ENCODE measurements at regions not wholly inside any gene's neighbourhood (a gene's known extent, or its start where the extent isn't known, plus 50 kb on each side); places are given as distances from the start of the nearest gene placed in this dataset.
A peak's percentile ranks its signal among the peaks of the same experiment; 100 is the strongest.

- H3K4me3 ChIP-seq (ENCODE audit: low read depth, low read length), result no peak overlapping the region
- TF ChIP-seq POLR2A (IDR thresholded peaks at IDR 0.05; ENCODE audit: extremely low read depth, insufficient read length) (no peak), MAX (IDR thresholded peaks at IDR 0.05; ENCODE audit: low read depth, low read length) (no peak), MYC (IDR thresholded peaks at IDR 0.05; ENCODE audit: low read depth, low read length) (no peak)
- TF ChIP-seq, protein P1, sequence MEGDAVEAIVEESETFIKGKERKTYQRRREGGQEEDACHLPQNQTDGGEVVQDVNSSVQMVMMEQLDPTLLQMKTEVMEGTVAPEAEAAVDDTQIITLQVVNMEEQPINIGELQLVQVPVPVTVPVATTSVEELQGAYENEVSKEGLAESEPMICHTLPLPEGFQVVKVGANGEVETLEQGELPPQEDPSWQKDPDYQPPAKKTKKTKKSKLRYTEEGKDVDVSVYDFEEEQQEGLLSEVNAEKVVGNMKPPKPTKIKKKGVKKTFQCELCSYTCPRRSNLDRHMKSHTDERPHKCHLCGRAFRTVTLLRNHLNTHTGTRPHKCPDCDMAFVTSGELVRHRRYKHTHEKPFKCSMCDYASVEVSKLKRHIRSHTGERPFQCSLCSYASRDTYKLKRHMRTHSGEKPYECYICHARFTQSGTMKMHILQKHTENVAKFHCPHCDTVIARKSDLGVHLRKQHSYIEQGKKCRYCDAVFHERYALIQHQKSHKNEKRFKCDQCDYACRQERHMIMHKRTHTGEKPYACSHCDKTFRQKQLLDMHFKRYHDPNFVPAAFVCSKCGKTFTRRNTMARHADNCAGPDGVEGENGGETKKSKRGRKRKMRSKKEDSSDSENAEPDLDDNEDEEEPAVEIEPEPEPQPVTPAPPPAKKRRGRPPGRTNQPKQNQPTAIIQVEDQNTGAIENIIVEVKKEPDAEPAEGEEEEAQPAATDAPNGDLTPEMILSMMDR (IDR thresholded peaks at IDR 0.05; ENCODE audit: low read depth, low read length), result no peak
- DNase-seq (ENCODE audit: low read depth), result no peak
These were observed 75.2 kb upstream of the SIX2 start for GRCh38 chr2:45084361-45085020.

DNA sequence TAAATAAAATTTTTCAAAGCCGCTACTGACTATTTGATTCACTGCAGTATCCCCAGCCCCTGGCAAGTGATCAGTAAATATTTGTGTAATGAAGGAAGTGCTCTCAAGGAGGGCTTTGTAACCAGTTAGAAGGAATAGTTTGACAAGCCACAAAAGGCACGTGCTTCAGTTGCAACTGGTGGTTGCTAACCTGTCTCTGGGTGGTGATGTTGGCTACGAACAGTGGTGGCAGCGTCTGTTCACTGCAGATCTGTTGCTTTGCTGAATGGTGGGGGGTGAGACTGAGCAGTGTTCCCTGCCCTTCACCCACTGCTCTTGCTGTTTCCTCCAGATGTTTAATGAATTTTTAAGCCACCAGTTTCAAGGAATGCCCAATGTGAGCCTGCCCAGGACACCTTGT is 73.9 kb upstream of the SIX2 start:
- TF ChIP-seq MAX (IDR thresholded peaks at IDR 0.05; ENCODE audit: low read depth, low read length), result peak; percentile 93
- no peak for TF ChIP-seq POLR2A (IDR thresholded peaks at IDR 0.05; ENCODE audit: extremely low read depth, insufficient read length)
- peak; percentile 80 for TF ChIP-seq MYC (IDR thresholded peaks at IDR 0.05; ENCODE audit: low read depth, low read length)
- H3K4me3 ChIP-seq (ENCODE audit: low read depth, low read length), result no peak overlapping the region
- DNase-seq (ENCODE audit: low read depth), result peak; percentile 41

GRCh38 chr2:45074713-45075112 is 65.5 kb upstream of the SIX2 start:
- TF ChIP-seq MAX (IDR thresholded peaks at IDR 0.05; ENCODE audit: low read depth, low read length) (no peak), POLR2A (IDR thresholded peaks at IDR 0.05; ENCODE audit: extremely low read depth, insufficient read length) (no peak), MYC (IDR thresholded peaks at IDR 0.05; ENCODE audit: low read depth, low read length) (no peak)
- TF ChIP-seq, protein P1 (IDR thresholded peaks at IDR 0.05; ENCODE audit: low read depth, low read length), result no peak
- DNase-seq (ENCODE audit: low read depth), result no peak
- no peak overlapping the region for H3K4me3 ChIP-seq (ENCODE audit: low read depth, low read length)

DNA sequence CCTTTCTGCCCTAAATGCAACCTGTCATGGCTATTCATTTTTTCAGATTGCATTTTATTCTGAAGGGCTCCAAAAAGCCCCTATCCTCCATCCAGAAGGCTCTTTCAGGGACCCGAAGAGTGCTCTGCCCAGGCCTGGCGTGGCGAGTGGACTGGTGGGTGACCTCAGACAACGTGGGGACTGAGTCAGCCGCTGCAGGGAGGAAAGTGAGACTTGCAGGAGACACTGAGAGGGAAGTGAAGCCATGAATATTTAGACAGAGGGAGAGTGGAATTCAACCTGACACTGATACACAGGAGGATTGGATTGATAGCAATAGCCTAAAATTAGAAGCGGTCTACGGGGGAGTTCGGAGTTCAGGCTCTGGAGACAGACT is 63.6 kb upstream of the SIX2 start:
- DNase-seq (ENCODE audit: low read depth), result no peak
- TF ChIP-seq POLR2A (IDR thresholded peaks at IDR 0.05; ENCODE audit: extremely low read depth, insufficient read length), result no peak
- no peak for TF ChIP-seq MYC (IDR thresholded peaks at IDR 0.05; ENCODE audit: low read depth, low read length)
- TF ChIP-seq, protein P1 (IDR thresholded peaks at IDR 0.05; ENCODE audit: low read depth, low read length), result no peak
- no peak for TF ChIP-seq MAX (IDR thresholded peaks at IDR 0.05; ENCODE audit: low read depth, low read length)
- H3K4me3 ChIP-seq (ENCODE audit: low read depth, low read length), result no peak overlapping the region

- TF ChIP-seq, protein P1 (IDR thresholded peaks at IDR 0.05; ENCODE audit: low read depth, low read length), result no peak
- no peak for TF ChIP-seq MYC (IDR thresholded peaks at IDR 0.05; ENCODE audit: low read depth, low read length)
- no peak for DNase-seq (ENCODE audit: low read depth)
- H3K4me3 ChIP-seq (ENCODE audit: low read depth, low read length), result no peak overlapping the region
These were observed 63.0 kb upstream of the SIX2 start for GRCh38 chr2:45072064-45072861.

DNA sequence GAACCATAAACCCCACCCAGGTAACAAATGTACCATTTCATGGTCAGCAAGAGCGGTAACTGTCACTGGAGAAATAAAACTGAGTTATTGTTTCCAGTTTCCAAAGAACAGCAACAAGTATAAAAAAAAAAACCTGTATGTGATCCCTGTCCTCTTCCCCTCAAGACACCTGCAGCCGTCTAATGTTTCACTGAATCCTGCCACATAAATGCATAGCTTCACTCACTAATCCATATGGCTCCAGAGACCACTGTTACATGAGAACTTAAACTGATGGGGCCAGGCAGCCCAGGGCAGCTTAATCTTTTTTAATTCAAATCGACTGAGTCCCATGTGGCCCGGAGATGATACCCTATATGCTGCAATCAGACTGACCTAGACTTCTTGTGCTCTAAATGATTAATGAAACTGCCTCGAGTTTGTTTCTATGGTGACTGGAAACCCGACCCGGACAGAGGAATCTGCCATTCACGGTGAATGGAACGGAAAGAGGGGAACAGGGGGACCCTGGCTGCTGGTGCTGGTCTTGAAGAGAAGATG is 60.9 kb upstream of the SIX2 start:
- H3K4me3 ChIP-seq (ENCODE audit: low read depth, low read length), result no peak overlapping the region
- no peak for TF ChIP-seq MAX (IDR thresholded peaks at IDR 0.05; ENCODE audit: low read depth, low read length)
- TF ChIP-seq MYC (IDR thresholded peaks at IDR 0.05; ENCODE audit: low read depth, low read length), result no peak
- TF ChIP-seq, protein P1 (IDR thresholded peaks at IDR 0.05; ENCODE audit: low read depth, low read length), result no peak
- TF ChIP-seq POLR2A (IDR thresholded peaks at IDR 0.05; ENCODE audit: extremely low read depth, insufficient read length), result no peak
- no peak for DNase-seq (ENCODE audit: low read depth)

Data from NB4 (cell line).